ENCODE measurements at regions not wholly inside any gene's neighbourhood (a gene's known extent, or its start where the extent isn't known, plus 50 kb on each side); places are given as distances from the start of the nearest gene placed in this dataset.

DNA sequence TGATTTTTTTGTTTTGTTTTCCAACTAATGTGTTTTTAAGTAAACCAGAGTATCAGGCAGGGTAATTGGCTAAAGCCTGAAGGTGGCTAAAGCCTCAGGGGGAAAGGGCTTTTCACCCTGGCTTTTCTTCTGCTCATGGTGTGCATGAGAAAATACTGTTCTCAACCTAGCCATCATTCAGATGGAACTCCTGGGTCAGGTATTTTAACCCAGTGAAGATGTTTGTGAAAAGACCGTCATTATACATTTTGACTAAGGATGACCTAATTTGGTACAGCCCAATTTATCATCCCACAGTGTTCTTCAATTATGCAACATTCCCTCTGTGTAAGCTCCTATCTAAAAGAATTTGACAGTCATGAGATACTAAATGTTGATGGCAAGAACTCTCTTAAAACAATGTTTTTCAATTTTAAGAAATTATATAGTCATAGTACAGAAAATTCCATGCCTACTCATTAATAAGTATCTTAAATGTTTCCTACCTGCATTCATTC lies 209.5 kb upstream of the TARS1 start:
- TF ChIP-seq, protein P1, sequence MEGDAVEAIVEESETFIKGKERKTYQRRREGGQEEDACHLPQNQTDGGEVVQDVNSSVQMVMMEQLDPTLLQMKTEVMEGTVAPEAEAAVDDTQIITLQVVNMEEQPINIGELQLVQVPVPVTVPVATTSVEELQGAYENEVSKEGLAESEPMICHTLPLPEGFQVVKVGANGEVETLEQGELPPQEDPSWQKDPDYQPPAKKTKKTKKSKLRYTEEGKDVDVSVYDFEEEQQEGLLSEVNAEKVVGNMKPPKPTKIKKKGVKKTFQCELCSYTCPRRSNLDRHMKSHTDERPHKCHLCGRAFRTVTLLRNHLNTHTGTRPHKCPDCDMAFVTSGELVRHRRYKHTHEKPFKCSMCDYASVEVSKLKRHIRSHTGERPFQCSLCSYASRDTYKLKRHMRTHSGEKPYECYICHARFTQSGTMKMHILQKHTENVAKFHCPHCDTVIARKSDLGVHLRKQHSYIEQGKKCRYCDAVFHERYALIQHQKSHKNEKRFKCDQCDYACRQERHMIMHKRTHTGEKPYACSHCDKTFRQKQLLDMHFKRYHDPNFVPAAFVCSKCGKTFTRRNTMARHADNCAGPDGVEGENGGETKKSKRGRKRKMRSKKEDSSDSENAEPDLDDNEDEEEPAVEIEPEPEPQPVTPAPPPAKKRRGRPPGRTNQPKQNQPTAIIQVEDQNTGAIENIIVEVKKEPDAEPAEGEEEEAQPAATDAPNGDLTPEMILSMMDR (conservative IDR thresholded peaks at IDR 0.05): no peak
- TF ChIP-seq ZFX (IDR thresholded peaks at IDR 0.05): no peak
